AG09309 (cell line): ENCODE measurements at regions not wholly inside any gene's neighbourhood (a gene's known extent, or its start where the extent isn't known, plus 50 kb on each side); places are given as distances from the start of the nearest gene placed in this dataset.
A peak's percentile ranks its signal among the peaks of the same experiment; 100 is the strongest.

Source experiments
- DNase-seq: peaks from one replicate; pipeline ENCODE4 v3.0.0-alpha.2; 2010; ENCODE audit warnings: low read depth
- H3K4me3 ChIP-seq: 2 replicates; pipeline ENCODE4 v1.5.1; 2011; ENCODE audit warnings: mild to moderate bottlenecking, low read depth, low read length, moderate library complexity; ENCODE audit not compliant: control insufficient read depth
- CTCF ChIP-seq: IDR thresholded peaks from 2 replicates; pipeline ENCODE4 v1.5.1; 2011; ENCODE audit warnings: mild to moderate bottlenecking, low read depth, low read length, inconsistent platforms; ENCODE audit not compliant: insufficient read depth, control insufficient read depth; ENCODE audit errors: missing control alignments

- H3K4me3 ChIP-seq, result no peak overlapping the region
- DNase-seq, result no peak
- peak; percentile 59 for TF ChIP-seq CTCF
These were observed 77.7 kb downstream of the OTUD1 start for GRCh38 chr10:23516530-23516929.

GRCh38 chr10:23517155-23517554 is 78.3 kb downstream of the OTUD1 start:
- no peak overlapping the region for H3K4me3 ChIP-seq
- DNase-seq, result no peak
- TF ChIP-seq CTCF, result no peak

- no peak overlapping the region for H3K4me3 ChIP-seq
- DNase-seq, result no peak
- no peak for TF ChIP-seq CTCF
These were observed 82.9 kb downstream of the OTUD1 start for GRCh38 chr10:23521735-23522134.

GRCh38 chr10:23522345-23522744 is 83.5 kb downstream of the OTUD1 start:
- H3K4me3 ChIP-seq, result no peak overlapping the region
- DNase-seq, result no peak
- no peak for TF ChIP-seq CTCF

GRCh38 chr10:23523251-23523650 is 84.4 kb downstream of the OTUD1 start:
- no peak for DNase-seq
- no peak for TF ChIP-seq CTCF
- no peak overlapping the region for H3K4me3 ChIP-seq

GRCh38 chr10:23525406-23525805 is 86.5 kb downstream of the OTUD1 start:
- DNase-seq, result no peak
- TF ChIP-seq CTCF, result peak; percentile 44

GRCh38 chr10:23528419-23528818 is 89.5 kb downstream of the OTUD1 start:
- TF ChIP-seq CTCF, result no peak
- no peak overlapping the region for H3K4me3 ChIP-seq
- no peak for DNase-seq

More at GRCh38 chr10:23525406-23525805, 86.5 kb downstream of the OTUD1 start:
- H3K4me3 ChIP-seq, result no peak overlapping the region
